ENCODE measurements at regions not wholly inside any gene's neighbourhood (a gene's known extent, or its start where the extent isn't known, plus 50 kb on each side); places are given as distances from the start of the nearest gene placed in this dataset.

GRCh38 chrX:3216581-3217180 lies 129.8 kb downstream of the MXRA5 start:
- ChIA-PET CTCF (no interaction called here), POLR2A (no interaction called here)
- no peaks in the 10 kb centered on the region for H3K27me3 ChIP-seq (ENCODE audit: control insufficient read depth, insufficient read depth, low read length)
- H3K4me3 ChIP-seq (ENCODE audit: low read depth, low read length) = no peak overlapping the region
- H3K36me3 ChIP-seq (ENCODE audit: control insufficient read depth, insufficient read depth, low read length) = no peaks in the 10 kb centered on the region
- DNase-seq (ENCODE audit: low read depth) = peak; percentile 50
- TF ChIP-seq CTCF (IDR thresholded peaks at IDR 0.05; ENCODE audit: insufficient read depth, low read depth, low read length) = no peak

GRCh38 chrX:3215249-3215648 lies 131.2 kb downstream of the MXRA5 start:
- no peaks in the 10 kb centered on the region for H3K36me3 ChIP-seq (ENCODE audit: control insufficient read depth, insufficient read depth, low read length)
- ChIA-PET CTCF (no interaction called here), POLR2A (interaction anchor here (0.6 kb wide), 1 partner anchor 14 kb away, joined by 3 read pairs; no protein-coding TSS in a partner anchor)
- DNase-seq (ENCODE audit: low read depth) = no peak
- no peaks in the 10 kb centered on the region for H3K27me3 ChIP-seq (ENCODE audit: control insufficient read depth, insufficient read depth, low read length)
- no peak for TF ChIP-seq CTCF (IDR thresholded peaks at IDR 0.05; ENCODE audit: insufficient read depth, low read depth, low read length)
- no peak overlapping the region for H3K4me3 ChIP-seq (ENCODE audit: low read depth, low read length)

GRCh38 chrX:3206314-3206713 lies 140.1 kb downstream of the MXRA5 start:
- POLR2A ChIA-PET = no interaction called here
- CTCF ChIA-PET = no interaction called here
- Histone ChIP-seq H3K36me3 (ENCODE audit: control insufficient read depth, insufficient read depth, low read length) (no peaks in the 10 kb centered on the region), H3K4me3 (ENCODE audit: low read depth, low read length) (no peak overlapping the region), H3K27me3 (ENCODE audit: control insufficient read depth, insufficient read depth, low read length) (no peaks in the 10 kb centered on the region)
- TF ChIP-seq CTCF (IDR thresholded peaks at IDR 0.05; ENCODE audit: insufficient read depth, low read depth, low read length) = no peak
- no peak for DNase-seq (ENCODE audit: low read depth)

- H3K36me3 ChIP-seq (ENCODE audit: control insufficient read depth, insufficient read depth, low read length) = no peaks in the 10 kb centered on the region
- DNase-seq (ENCODE audit: low read depth) = no peak
- ChIA-PET CTCF (no interaction called here), POLR2A (no interaction called here)
- TF ChIP-seq CTCF (IDR thresholded peaks at IDR 0.05; ENCODE audit: insufficient read depth, low read depth, low read length) = no peak
- no peaks in the 10 kb centered on the region for H3K27me3 ChIP-seq (ENCODE audit: control insufficient read depth, insufficient read depth, low read length)
- H3K4me3 ChIP-seq (ENCODE audit: low read depth, low read length) = no peak overlapping the region
Observed at GRCh38 chrX:3204606-3205005, 141.8 kb downstream of the MXRA5 start.

GRCh38 chrX:3195845-3196244 lies 150.6 kb downstream of the MXRA5 start:
- Histone ChIP-seq H3K36me3 (ENCODE audit: control insufficient read depth, insufficient read depth, low read length) (no peaks in the 10 kb centered on the region), H3K27me3 (ENCODE audit: control insufficient read depth, insufficient read depth, low read length) (no peaks in the 10 kb centered on the region), H3K4me3 (ENCODE audit: low read depth, low read length) (no peak overlapping the region)
- DNase-seq (ENCODE audit: low read depth) = no peak
- ChIA-PET POLR2A (no interaction called here), CTCF (no interaction called here)
- TF ChIP-seq CTCF (IDR thresholded peaks at IDR 0.05; ENCODE audit: insufficient read depth, low read depth, low read length) = no peak
